ENCODE measurements at regions not wholly inside any gene's neighbourhood (a gene's known extent, or its start where the extent isn't known, plus 50 kb on each side); places are given as distances from the start of the nearest gene placed in this dataset.

GRCh38 chr4:62359441-62360155 lies 1159.5 kb downstream of the ADGRL3 start:
- Histone ChIP-seq H3K36me3 (replicated peaks in 1 of 2; ENCODE audit: control insufficient read depth in 1 of 2, insufficient read depth in 2 of 2, low read length in 1 of 2) (no peaks in the 10 kb centered on the region), H3K4me1 (ENCODE audit: control insufficient read depth in 1 of 2, insufficient read depth in 2 of 2, low read depth in 1 of 2, low read length in 1 of 2) (no peaks in the 10 kb centered on the region), H3K27ac (ENCODE audit: low read depth in 2 of 2, low read length in 1 of 2) (no peak overlapping the region), H3K4me2 (no peak overlapping the region), H3K79me2 (ENCODE audit: insufficient read depth) (no peaks in the 10 kb centered on the region), H2AFZ (ENCODE audit: low read depth) (no peak overlapping the region), H3K9me3 (no peaks in the 10 kb centered on the region), H4K20me1 (ENCODE audit: insufficient read depth) (no peaks in the 10 kb centered on the region), H3K27me3 (ENCODE audit: insufficient read depth) (no peaks in the 10 kb centered on the region), H3K9ac (no peak overlapping the region), H3F3A (replicated peaks; ENCODE audit: insufficient read depth) (no peaks in the 10 kb centered on the region), H3K9me2 (no peaks in the 10 kb centered on the region), H3K4me3 (ENCODE audit: low read depth in 2 of 2, low read length in 1 of 2) (no peak overlapping the region)
- 44% methylated on average over 2 of the region's 2 CpGs for WGBS (ENCODE audit: low lambda C conversion rate)
- CTCF ChIA-PET: no interaction called here
- POLR2A ChIA-PET: no interaction called here
- DNase-seq: no peak
- no peak for TF ChIP-seq FOXM1 (IDR thresholded peaks at IDR 0.05; ENCODE audit: low read depth)
- TF ChIP-seq ZBTB33 (IDR thresholded peaks at IDR 0.05; ENCODE audit: borderline replicate concordance, low read depth): no peak
- TF ChIP-seq SMC3 (IDR thresholded peaks at IDR 0.05; ENCODE audit: low read depth, low read length): no peak
- no peak for TF ChIP-seq EZH2phosphoT487 (IDR thresholded peaks at IDR 0.05; ENCODE audit: borderline replicate concordance, low read depth)
- no peak for TF ChIP-seq REST (IDR thresholded peaks at IDR 0.05; ENCODE audit: low read depth, low read length)
- no peak for TF ChIP-seq NRF1 (IDR thresholded peaks at IDR 0.05; ENCODE audit: low read depth, low read length)
- TF ChIP-seq ELF1 (IDR thresholded peaks at IDR 0.05): no peak
- no peak for TF ChIP-seq EP300 (IDR thresholded peaks at IDR 0.05; ENCODE audit: borderline replicate concordance in 1 of 2, low read depth in 1 of 2, low read length in 1 of 2)
- no peak for TF ChIP-seq GATA2 (CRISPR knock-in tag; IDR thresholded peaks at IDR 0.05)
- no peak for TF ChIP-seq POLR2AphosphoS5 (IDR thresholded peaks at IDR 0.05; ENCODE audit: low read depth, low read length)
- TF ChIP-seq FOXJ3 (CRISPR knock-in tag; IDR thresholded peaks at IDR 0.05): no peak
- TF ChIP-seq CTCF (IDR thresholded peaks at IDR 0.05): no peak
- TF ChIP-seq FOSL2 (IDR thresholded peaks at IDR 0.05; ENCODE audit: borderline replicate concordance, low read depth): no peak
- no peak for TF ChIP-seq NFIC (IDR thresholded peaks at IDR 0.05; ENCODE audit: borderline replicate concordance)
- TF ChIP-seq TEAD4 (IDR thresholded peaks at IDR 0.05; ENCODE audit: borderline replicate concordance, insufficient read depth): no peak
- TF ChIP-seq MEF2A (IDR thresholded peaks at IDR 0.05; ENCODE audit: borderline replicate concordance, low read depth): no peak
